Middle frontal gyrus (tissue), 1 donor: ENCODE measurements at regions not wholly inside any gene's neighbourhood (a gene's known extent, or its start where the extent isn't known, plus 50 kb on each side); places are given as distances from the start of the nearest gene placed in this dataset.

ENCODE experiments used
- DNase-seq: peaks from one replicate; pipeline ENCODE4 v3.0.0-alpha.2; 2015; ENCODE audit warnings: low spot score; ENCODE audit errors: extremely low spot score

- DNase-seq: no peak
These were observed 74.0 kb upstream of the SEPTIN5 start for GRCh38 chr22:19640306-19640705.

- DNase-seq: no peak
These were observed 72.9 kb upstream of the SEPTIN5 start for GRCh38 chr22:19641254-19641982.

GRCh38 chr22:19641983-19642451 lies 72.3 kb upstream of the SEPTIN5 start:
- DNase-seq: no peak

- DNase-seq: no peak
These were observed 70.6 kb upstream of the SEPTIN5 start for GRCh38 chr22:19643448-19644313.

GRCh38 chr22:19644314-19645223 lies 69.7 kb upstream of the SEPTIN5 start:
- no peak for DNase-seq

- no peak for DNase-seq
These were observed 68.9 kb upstream of the SEPTIN5 start for GRCh38 chr22:19645391-19645790.

GRCh38 chr22:19645905-19646304 lies 68.4 kb upstream of the SEPTIN5 start:
- DNase-seq: no peak

- DNase-seq: no peak
These were observed 67.9 kb upstream of the SEPTIN5 start for GRCh38 chr22:19646383-19646782.

- DNase-seq: no peak
These were observed 65.8 kb upstream of the SEPTIN5 start for GRCh38 chr22:19648419-19648929.

GRCh38 chr22:19652316-19652715 lies 62.0 kb upstream of the SEPTIN5 start:
- no peak for DNase-seq

- no peak for DNase-seq
These were observed 59.8 kb upstream of the SEPTIN5 start for GRCh38 chr22:19654338-19654987.

- DNase-seq: no peak
These were observed 58.9 kb upstream of the SEPTIN5 start for GRCh38 chr22:19655399-19655798.

- no peak for DNase-seq
These were observed 57.6 kb upstream of the SEPTIN5 start for GRCh38 chr22:19656541-19657251.

GRCh38 chr22:19657252-19658056 lies 56.8 kb upstream of the SEPTIN5 start:
- DNase-seq: no peak

GRCh38 chr22:19658057-19658966 lies 56.0 kb upstream of the SEPTIN5 start:
- no peak for DNase-seq

- no peak for DNase-seq
These were observed 55.1 kb upstream of the SEPTIN5 start for GRCh38 chr22:19658967-19659804.

- no peak for DNase-seq
These were observed 54.4 kb upstream of the SEPTIN5 start for GRCh38 chr22:19659805-19660345.
